Natural killer cell (primary cell): ENCODE measurements at regions not wholly inside any gene's neighbourhood (a gene's known extent, or its start where the extent isn't known, plus 50 kb on each side); places are given as distances from the start of the nearest gene placed in this dataset.

Experiments
- ATAC-seq, 3 donors: fragments of 150-1000 bp in 2 of 3; fragments of 200-7000 bp in 1 of 3; cut with Tn5 transposase; 1 replicate in 1 of 3; 2 replicates in 2 of 3; pipeline ENCODE4 v1.10.0; 2021; ENCODE audit warnings: mild to moderate bottlenecking in 2 of 3, moderate library complexity in 2 of 3
- DNase-seq, 2 donors: peaks; one replicate each; pipeline versions ENCODE4 v3.0.0 to v3.0.0-alpha.2; 2013 to 2021; ENCODE audit warnings: mixed read lengths in 1 of 2
- H3K27ac ChIP-seq: one replicate; pipeline ENCODE4 v1.5.1; 2013; ENCODE audit warnings: mild to moderate bottlenecking, low read length
- H3K27me3 ChIP-seq: one replicate; pipeline ENCODE4 v1.6.1; 2013; ENCODE audit warnings: low read length; ENCODE audit not compliant: control insufficient read depth, insufficient read depth
- H3K36me3 ChIP-seq: one replicate; pipeline ENCODE4 v1.6.1; 2013; ENCODE audit warnings: low read length; ENCODE audit not compliant: control insufficient read depth, insufficient read depth
- H3K4me1 ChIP-seq: one replicate; pipeline ENCODE4 v1.6.1; 2013; ENCODE audit warnings: low read length; ENCODE audit not compliant: control insufficient read depth, insufficient read depth
- H3K4me3 ChIP-seq: one replicate; pipeline ENCODE4 v1.5.1; 2013; ENCODE audit warnings: low read length
- H3K9me3 ChIP-seq: one replicate; pipeline ENCODE4 v1.6.1; 2013; ENCODE audit warnings: low read length; ENCODE audit not compliant: control insufficient read depth, insufficient read depth
- H3K27ac Mint-ChIP-seq, 2 donors: one replicate each; pipeline ENCODE4 v1.8.0; 2022; ENCODE audit warnings: mild to moderate bottlenecking in 2 of 2, mixed read lengths in 2 of 2, moderate library complexity in 1 of 2
- H3K27me3 Mint-ChIP-seq, 2 donors: one replicate each; pipeline ENCODE4 v1.8.0; 2022; ENCODE audit warnings: low read depth in 2 of 2, mixed read lengths in 2 of 2
- H3K36me3 Mint-ChIP-seq: one replicate; pipeline ENCODE4 v1.8.0; 2022; ENCODE audit warnings: mixed read lengths
- H3K4me1 Mint-ChIP-seq, 2 donors: one replicate each; pipeline ENCODE4 v1.8.0; 2022; ENCODE audit warnings: mixed read lengths in 2 of 2
- H3K4me3 Mint-ChIP-seq: one replicate; pipeline ENCODE4 v1.8.0; 2022; ENCODE audit warnings: mild to moderate bottlenecking, moderate library complexity, mixed read lengths
- H3K9me3 Mint-ChIP-seq, 2 donors: one replicate each; pipeline ENCODE4 v1.8.0; 2022; ENCODE audit warnings: mixed read lengths in 2 of 2
- WGBS: methylation state at CpG from one replicate; pipeline ENCODE4 v1.1.7; 2013; ENCODE audit warnings: missing lambda C conversion rate; ENCODE audit not compliant: insufficient coverage; 5-methylcytosine and 5-hydroxymethylcytosine counted together
- intact Hi-C: fragments of 100-400 bp; cut with micrococcal nuclease; formaldehyde crosslinking; loops from one replicate; pipeline ENCODE4 v1.14.2; 2022
- TF ChIP-seq, protein P1 (sequence below): fragments of 200-600 bp; IDR thresholded peaks from one replicate; pipeline ENCODE4 v1.8.0; 2022; ENCODE audit warnings: antibody characterized with exemption

DNA sequence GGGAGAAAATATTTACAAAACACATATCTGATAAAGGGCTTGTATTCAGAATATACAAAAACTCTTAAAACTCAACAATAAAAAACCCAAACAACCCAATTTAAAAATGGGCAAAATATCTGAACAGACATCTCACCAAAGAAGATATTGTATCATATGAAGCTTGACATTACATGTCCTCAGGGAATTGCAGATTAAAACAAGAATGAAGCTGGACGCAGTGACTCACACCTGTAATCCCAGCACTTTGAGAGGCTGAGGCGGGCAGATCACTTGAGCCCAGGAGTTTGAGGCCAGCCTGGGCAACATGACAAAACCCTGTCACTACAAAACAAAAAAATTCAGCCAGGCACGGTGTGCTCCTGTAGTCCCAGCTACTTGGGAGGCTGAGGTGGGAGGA lies 135.4 kb upstream of the AKIRIN2 start:
- no peak for ATAC-seq
- no peak overlapping the region for H3K27ac Mint-ChIP-seq
- intact Hi-C loops = no loop called here

DNA sequence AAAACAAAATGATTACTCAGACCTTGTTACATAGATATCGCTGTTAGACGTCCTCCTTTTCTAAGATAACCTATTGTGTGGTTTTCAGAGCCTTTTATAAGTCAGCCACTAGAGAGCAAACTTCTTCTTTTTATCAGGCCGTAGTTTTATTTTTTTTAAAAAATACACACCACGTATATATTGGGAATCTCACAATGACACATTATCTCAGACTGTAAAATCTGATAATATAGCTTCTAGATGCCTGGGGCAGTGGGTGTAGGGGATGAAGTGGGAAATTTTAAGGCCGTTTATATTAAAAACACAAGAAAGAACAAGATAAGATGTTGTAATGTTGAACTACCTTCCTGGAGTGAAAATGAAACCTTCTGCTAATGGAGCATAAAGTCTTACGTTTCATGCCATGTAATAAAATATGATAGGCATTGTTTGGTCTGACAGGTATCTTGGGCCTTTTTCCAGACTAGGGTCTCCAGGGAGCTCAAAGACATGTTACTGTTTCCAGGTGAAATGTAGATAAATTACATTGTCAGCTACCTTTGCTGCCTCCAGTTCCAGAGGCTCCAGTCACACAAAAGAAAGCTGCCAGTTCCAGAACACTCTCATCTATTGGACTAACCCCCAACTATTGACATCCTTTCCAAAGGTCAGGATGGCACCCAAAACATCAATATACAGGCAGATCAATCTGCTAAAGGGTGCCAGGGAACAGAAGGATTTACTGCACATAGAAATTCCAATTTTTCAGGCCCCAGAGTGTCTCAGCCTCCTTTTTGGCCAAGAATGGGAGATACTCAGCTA lies 130.2 kb upstream of the AKIRIN2 start:
- Histone ChIP-seq H3K9me3 (no peaks in the 10 kb centered on the region), H3K27me3 (no peaks in the 10 kb centered on the region), H3K36me3 (no peaks in the 10 kb centered on the region), H3K4me1 (peaks cover 5% of the 10 kb centered on the region), H3K27ac (peak overlapping the region; percentile 59), H3K4me3 (peak overlapping the region; percentile 47)
- TF ChIP-seq, protein P1, sequence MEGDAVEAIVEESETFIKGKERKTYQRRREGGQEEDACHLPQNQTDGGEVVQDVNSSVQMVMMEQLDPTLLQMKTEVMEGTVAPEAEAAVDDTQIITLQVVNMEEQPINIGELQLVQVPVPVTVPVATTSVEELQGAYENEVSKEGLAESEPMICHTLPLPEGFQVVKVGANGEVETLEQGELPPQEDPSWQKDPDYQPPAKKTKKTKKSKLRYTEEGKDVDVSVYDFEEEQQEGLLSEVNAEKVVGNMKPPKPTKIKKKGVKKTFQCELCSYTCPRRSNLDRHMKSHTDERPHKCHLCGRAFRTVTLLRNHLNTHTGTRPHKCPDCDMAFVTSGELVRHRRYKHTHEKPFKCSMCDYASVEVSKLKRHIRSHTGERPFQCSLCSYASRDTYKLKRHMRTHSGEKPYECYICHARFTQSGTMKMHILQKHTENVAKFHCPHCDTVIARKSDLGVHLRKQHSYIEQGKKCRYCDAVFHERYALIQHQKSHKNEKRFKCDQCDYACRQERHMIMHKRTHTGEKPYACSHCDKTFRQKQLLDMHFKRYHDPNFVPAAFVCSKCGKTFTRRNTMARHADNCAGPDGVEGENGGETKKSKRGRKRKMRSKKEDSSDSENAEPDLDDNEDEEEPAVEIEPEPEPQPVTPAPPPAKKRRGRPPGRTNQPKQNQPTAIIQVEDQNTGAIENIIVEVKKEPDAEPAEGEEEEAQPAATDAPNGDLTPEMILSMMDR = peak; percentile 53
- DNase-seq = peak in 1 of 2 donors; percentile 53
- H3K27me3 Mint-ChIP-seq = peaks cover 4 to 9% of the 10 kb centered on the region in 2 donors
- 7% methylated on average over 4 of the region's 6 CpGs for WGBS
- no peaks in the 10 kb centered on the region for H3K9me3 Mint-ChIP-seq
- H3K27ac Mint-ChIP-seq = peak overlapping the region; percentile 78 to 86
- peaks cover 0 to 10% of the 10 kb centered on the region in 2 donors for H3K4me1 Mint-ChIP-seq
- H3K4me3 Mint-ChIP-seq = peak overlapping the region; percentile 96
- H3K36me3 Mint-ChIP-seq = no peaks in the 10 kb centered on the region
- intact Hi-C loops = loop anchor here (2.0 kb wide), 2 partner anchors 949 to 1039 kb away; no protein-coding TSS in a partner anchor
- peak; percentile 52 to 73 (median 67) for ATAC-seq

More for the DNA sequence above, 135.4 kb upstream of the AKIRIN2 start:
- H3K9me3 Mint-ChIP-seq = no peaks in the 10 kb centered on the region
- Histone ChIP-seq H3K9me3 (no peaks in the 10 kb centered on the region), H3K27me3 (no peaks in the 10 kb centered on the region), H3K27ac (no peak overlapping the region), H3K36me3 (no peaks in the 10 kb centered on the region), H3K4me1 (peaks cover 3% of the 10 kb centered on the region), H3K4me3 (no peak overlapping the region)
- H3K36me3 Mint-ChIP-seq = no peaks in the 10 kb centered on the region
- peaks cover 16 to 18% of the 10 kb centered on the region in 2 donors for H3K27me3 Mint-ChIP-seq
- 78% methylated on average over 3 of the region's 3 CpGs for WGBS
- TF ChIP-seq, protein P1 = no peak
- H3K4me3 Mint-ChIP-seq = no peak overlapping the region
- DNase-seq = no peak
- peaks cover 0 to 3% of the 10 kb centered on the region in 2 donors for H3K4me1 Mint-ChIP-seq

DNA sequence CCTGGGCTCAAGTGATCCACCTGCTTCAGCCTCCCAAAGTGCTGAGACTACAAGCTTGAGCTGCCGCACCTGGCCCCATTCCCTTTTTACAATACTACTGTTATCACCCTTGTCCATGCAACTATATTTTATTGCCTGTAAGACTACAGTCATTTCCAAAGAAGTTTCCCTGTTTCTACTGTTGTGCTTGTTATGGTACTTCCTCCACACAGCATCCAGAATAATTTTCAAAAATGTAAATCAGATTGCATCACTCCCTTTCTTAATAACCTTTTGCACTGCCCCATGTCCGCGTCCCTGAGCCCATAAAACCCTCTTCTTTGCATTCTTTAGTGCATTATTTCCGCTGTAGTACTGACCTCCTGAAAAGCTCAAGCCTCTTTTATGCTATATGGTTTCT lies 128.9 kb upstream of the AKIRIN2 start:
- intact Hi-C loops = no loop called here
- Histone ChIP-seq H3K27ac (no peak overlapping the region), H3K36me3 (no peaks in the 10 kb centered on the region), H3K4me3 (no peak overlapping the region), H3K9me3 (no peaks in the 10 kb centered on the region), H3K27me3 (no peaks in the 10 kb centered on the region), H3K4me1 (peaks cover 5% of the 10 kb centered on the region)
- H3K9me3 Mint-ChIP-seq = no peaks in the 10 kb centered on the region
- no peaks in the 10 kb centered on the region for H3K36me3 Mint-ChIP-seq
- no peak overlapping the region for H3K4me3 Mint-ChIP-seq
- DNase-seq = no peak
- peaks cover 3 to 10% of the 10 kb centered on the region in 2 donors for H3K4me1 Mint-ChIP-seq
- ATAC-seq = no peak
- 96% methylated on average over 4 of the region's 4 CpGs for WGBS
- H3K27me3 Mint-ChIP-seq = peaks cover 4 to 9% of the 10 kb centered on the region in 2 donors
- no peak overlapping the region for H3K27ac Mint-ChIP-seq
- TF ChIP-seq, protein P1 = no peak
